Caco-2 (cell line): ENCODE measurements at regions not wholly inside any gene's neighbourhood (a gene's known extent, or its start where the extent isn't known, plus 50 kb on each side); places are given as distances from the start of the nearest gene placed in this dataset.

Experiments used
- BruUV-seq: library from RNA; stranded (reverse); fragments of 400-500 nt; replicated peaks from 2 replicates; lab custom pipeline; 2021; lab: Mats Ljungman, UMichigan
- CTCF ChIA-PET: fragments of 300-600 bp; sonication (Branson Sonifier 250); formaldehyde crosslinking; loops from one replicate; lab custom pipeline; 2022; ENCODE audit warnings: antibody characterized with exemption; lab: Charles Lee
- POLR2A ChIA-PET: fragments of 300-600 bp; sonication (Branson Sonifier 250); formaldehyde crosslinking; loops from one replicate; lab custom pipeline; 2022; ENCODE audit warnings: antibody characterized with exemption; lab: Charles Lee
- DNase-seq, 2 experiments: peaks; one replicate each; pipeline versions ENCODE4 v3.0.0 to v3.0.0-alpha.2; 2020 to 2022
- H3K27me3 ChIP-seq: replicated peaks from 2 replicates; pipeline ENCODE4 v1.6.0; 2011; ENCODE audit warnings: low read length; ENCODE audit not compliant: control insufficient read depth, insufficient read depth
- H3K36me3 ChIP-seq: 2 replicates; pipeline ENCODE4 v1.5.1; 2011; ENCODE audit warnings: low read length; ENCODE audit not compliant: control insufficient read depth, insufficient read depth
- H3K4me1 ChIP-seq: fragments of 250-450 bp; sonication (Bioruptor Pico); 2 replicates; pipeline ENCODE4 v1.5.1; 2020; ENCODE audit warnings: mild to moderate bottlenecking
- H3K4me3 ChIP-seq: 2 replicates; pipeline ENCODE4 v1.5.1; 2011; ENCODE audit warnings: low read depth, mild to moderate bottlenecking, control low read depth, low read length
- H3K9me3 ChIP-seq: fragments of 250-450 bp; sonication (Bioruptor Pico); 2 replicates; pipeline ENCODE4 v1.5.1; 2020; ENCODE audit warnings: mild to moderate bottlenecking, moderate library complexity
- H3K27ac Mint-ChIP-seq: one replicate; pipeline ENCODE4 v1.8.0; 2022; ENCODE audit warnings: mixed read lengths; ENCODE audit not compliant: unreplicated experiment
- H3K27me3 Mint-ChIP-seq: one replicate; pipeline ENCODE4 v1.8.0; 2022; ENCODE audit warnings: mixed read lengths; ENCODE audit not compliant: insufficient read depth, unreplicated experiment
- H3K36me3 Mint-ChIP-seq: one replicate; pipeline ENCODE4 v1.8.0; 2022; ENCODE audit warnings: mild to moderate bottlenecking, mixed read lengths; ENCODE audit not compliant: insufficient read depth, unreplicated experiment
- H3K4me1 Mint-ChIP-seq: one replicate; pipeline ENCODE4 v1.8.0; 2022; ENCODE audit warnings: low read depth, mixed read lengths; ENCODE audit not compliant: unreplicated experiment
- H3K4me3 Mint-ChIP-seq: one replicate; pipeline ENCODE4 v1.8.0; 2022; ENCODE audit warnings: mild to moderate bottlenecking, moderate library complexity, mixed read lengths; ENCODE audit not compliant: unreplicated experiment
- H3K9me3 Mint-ChIP-seq: one replicate; pipeline ENCODE4 v1.8.0; 2022; ENCODE audit warnings: mixed read lengths; ENCODE audit not compliant: unreplicated experiment
- intact Hi-C: fragments of 100-400 bp; cut with micrococcal nuclease; formaldehyde crosslinking; loops from one replicate; pipeline ENCODE4 v1.10.0; 2022; ENCODE audit not compliant: unreplicated experiment
- TF ChIP-seq, protein P1 (sequence below), 2 experiments: fragments of 200-600 bp in 1 of 2; IDR thresholded peaks; 1 replicate in 1 of 2; 2 replicates in 1 of 2; pipeline versions ENCODE4 v1.5.1 to v1.8.0; 2011 to 2022; ENCODE audit warnings: antibody characterized with exemption in 1 of 2, control low read depth in 1 of 2, inconsistent platforms in 1 of 2, low read depth in 1 of 2, low read length in 1 of 2, mild to moderate bottlenecking in 1 of 2, moderate library complexity in 1 of 2; ENCODE audit not compliant: insufficient read depth in 1 of 2, severe bottlenecking in 1 of 2, unreplicated experiment in 1 of 2

- H3K4me1 ChIP-seq: peaks cover 3% of the 10 kb centered on the region; the same call in 1 of the 2 replicates
- H3K9me3 ChIP-seq: no peaks in the 10 kb centered on the region
- H3K36me3 Mint-ChIP-seq: no peaks in the 10 kb centered on the region
Observed at GRCh38 chr3:13222891-13223573, 149.8 kb upstream of the IQSEC1 start.

GRCh38 chr3:13222131-13222530, 148.9 kb upstream of the IQSEC1 start:
- no peak overlapping the region for H3K27ac Mint-ChIP-seq
- H3K4me1 Mint-ChIP-seq: peaks cover 6% of the 10 kb centered on the region
- Histone ChIP-seq H3K9me3 (no peaks in the 10 kb centered on the region), H3K4me1 (peaks cover 5% of the 10 kb centered on the region; the same call in 1 of the 2 replicates), H3K36me3 (no peaks in the 10 kb centered on the region), H3K27me3 (no peaks in the 10 kb centered on the region), H3K4me3 (no peak overlapping the region)
- no TSS peak for BruUV-seq
- DNase-seq: no peak
- H3K36me3 Mint-ChIP-seq: no peaks in the 10 kb centered on the region
- intact Hi-C loops: loop anchor here (10.0 kb wide), 1 partner anchor 233 kb away; no protein-coding TSS in a partner anchor
- TF ChIP-seq, protein P1, sequence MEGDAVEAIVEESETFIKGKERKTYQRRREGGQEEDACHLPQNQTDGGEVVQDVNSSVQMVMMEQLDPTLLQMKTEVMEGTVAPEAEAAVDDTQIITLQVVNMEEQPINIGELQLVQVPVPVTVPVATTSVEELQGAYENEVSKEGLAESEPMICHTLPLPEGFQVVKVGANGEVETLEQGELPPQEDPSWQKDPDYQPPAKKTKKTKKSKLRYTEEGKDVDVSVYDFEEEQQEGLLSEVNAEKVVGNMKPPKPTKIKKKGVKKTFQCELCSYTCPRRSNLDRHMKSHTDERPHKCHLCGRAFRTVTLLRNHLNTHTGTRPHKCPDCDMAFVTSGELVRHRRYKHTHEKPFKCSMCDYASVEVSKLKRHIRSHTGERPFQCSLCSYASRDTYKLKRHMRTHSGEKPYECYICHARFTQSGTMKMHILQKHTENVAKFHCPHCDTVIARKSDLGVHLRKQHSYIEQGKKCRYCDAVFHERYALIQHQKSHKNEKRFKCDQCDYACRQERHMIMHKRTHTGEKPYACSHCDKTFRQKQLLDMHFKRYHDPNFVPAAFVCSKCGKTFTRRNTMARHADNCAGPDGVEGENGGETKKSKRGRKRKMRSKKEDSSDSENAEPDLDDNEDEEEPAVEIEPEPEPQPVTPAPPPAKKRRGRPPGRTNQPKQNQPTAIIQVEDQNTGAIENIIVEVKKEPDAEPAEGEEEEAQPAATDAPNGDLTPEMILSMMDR (IDR thresholded peaks at IDR 0.05; ENCODE audit: insufficient read depth in 1 of 2, low read depth in 1 of 2, low read length in 1 of 2, severe bottlenecking in 1 of 2, unreplicated experiment in 1 of 2): no peak
- ChIA-PET POLR2A (no interaction called here), CTCF (no interaction called here)
- no peak overlapping the region for H3K4me3 Mint-ChIP-seq
- peaks cover 2% of the 10 kb centered on the region for H3K27me3 Mint-ChIP-seq
- H3K9me3 Mint-ChIP-seq: no peaks in the 10 kb centered on the region

More at GRCh38 chr3:13222891-13223573, 149.8 kb upstream of the IQSEC1 start:
- DNase-seq: no peak
- Mint-ChIP-seq H3K9me3 (no peaks in the 10 kb centered on the region), H3K4me3 (no peak overlapping the region), H3K4me1 (peaks cover 6% of the 10 kb centered on the region), H3K27me3 (no peaks in the 10 kb centered on the region), H3K27ac (no peak overlapping the region)
- CTCF ChIA-PET: no interaction called here
- TF ChIP-seq, protein P1 (IDR thresholded peaks at IDR 0.05; ENCODE audit: insufficient read depth in 1 of 2, low read depth in 1 of 2, low read length in 1 of 2, severe bottlenecking in 1 of 2, unreplicated experiment in 1 of 2): no peak
- POLR2A ChIA-PET: no interaction called here
- H3K36me3 ChIP-seq: no peaks in the 10 kb centered on the region
- intact Hi-C loops: loop anchor here (10.0 kb wide), 1 partner anchor 232 kb away; no protein-coding TSS in a partner anchor
- no peak overlapping the region for H3K4me3 ChIP-seq
- no TSS peak for BruUV-seq
- no peaks in the 10 kb centered on the region for H3K27me3 ChIP-seq

DNA sequence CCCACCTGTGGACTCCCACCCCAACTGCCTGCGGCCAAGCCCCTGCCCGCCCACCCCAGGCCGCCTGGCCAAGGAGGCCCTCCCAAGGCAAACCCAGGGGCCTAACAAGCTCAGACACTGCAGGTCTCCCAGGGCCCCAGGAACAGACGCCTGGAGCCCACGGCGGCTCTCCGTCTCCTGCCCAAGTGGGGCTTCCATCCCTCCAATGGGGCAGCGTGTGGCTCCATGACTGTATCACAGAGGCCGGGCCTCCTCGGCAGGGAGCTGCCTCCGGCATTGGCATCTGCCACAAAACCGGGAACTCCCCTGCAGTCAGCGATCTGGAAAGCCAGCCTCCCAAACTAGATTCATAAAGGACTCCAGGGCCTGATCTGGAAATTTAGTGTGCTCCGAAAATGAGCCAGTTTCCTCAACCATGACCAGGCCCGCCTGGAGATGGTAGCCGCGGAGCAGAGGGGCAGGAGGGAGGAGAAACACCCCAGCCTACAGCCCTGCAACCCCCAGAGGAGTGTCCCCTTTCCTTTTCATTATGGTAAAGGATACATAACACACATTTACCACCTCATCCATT, 148.3 kb upstream of the IQSEC1 start:
- Histone ChIP-seq H3K4me1 (peaks cover 5% of the 10 kb centered on the region; the same call in 1 of the 2 replicates), H3K36me3 (no peaks in the 10 kb centered on the region), H3K4me3 (no peak overlapping the region), H3K27me3 (no peaks in the 10 kb centered on the region), H3K9me3 (no peaks in the 10 kb centered on the region)
- ChIA-PET POLR2A (no interaction called here), CTCF (no interaction called here)
- Mint-ChIP-seq H3K4me1 (peaks cover 6% of the 10 kb centered on the region), H3K4me3 (no peak overlapping the region), H3K36me3 (no peaks in the 10 kb centered on the region), H3K27me3 (peaks cover 3% of the 10 kb centered on the region), H3K9me3 (no peaks in the 10 kb centered on the region), H3K27ac (no peak overlapping the region)
- intact Hi-C loops: loop anchor here (10.0 kb wide), 1 partner anchor 233 kb away; no protein-coding TSS in a partner anchor
- TF ChIP-seq, protein P1 (IDR thresholded peaks at IDR 0.05; ENCODE audit: insufficient read depth in 1 of 2, low read depth in 1 of 2, low read length in 1 of 2, severe bottlenecking in 1 of 2, unreplicated experiment in 1 of 2): no peak
- no TSS peak for BruUV-seq
- DNase-seq: no peak
